ENCODE measurements at regions not wholly inside any gene's neighbourhood (a gene's known extent, or its start where the extent isn't known, plus 50 kb on each side); places are given as distances from the start of the nearest gene placed in this dataset.

DNA sequence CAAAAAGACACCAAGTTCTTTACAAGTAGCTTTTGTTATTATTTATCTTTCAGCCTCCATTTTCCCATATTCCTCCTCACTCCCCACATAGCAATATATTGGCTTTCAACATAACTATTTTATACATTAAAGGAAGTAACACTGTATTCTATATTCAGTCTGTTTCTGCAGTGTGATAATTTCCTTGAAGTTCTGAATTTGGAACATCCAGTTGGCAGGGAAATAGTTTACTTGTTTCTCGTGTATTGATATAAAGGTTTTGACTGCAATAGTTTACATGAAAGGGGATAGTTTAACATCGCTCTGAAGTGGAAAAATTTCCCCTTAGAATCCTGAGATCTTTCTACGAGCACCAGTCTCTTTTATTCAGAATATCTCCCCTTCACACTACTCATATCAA, 341.5 kb upstream of the ANO3 start:
- in situ Hi-C loops (cut with MboI; ENCODE audit: low pct_unique_long_range_greater_than_20kb, low sequenced_read_pairs) = no loop called here
- no peak for DNase-seq

- in situ Hi-C loops (cut with MboI; ENCODE audit: low pct_unique_long_range_greater_than_20kb, low sequenced_read_pairs) = no loop called here
- no peak for DNase-seq
Measured at GRCh38 chr11:25991476-25991875, 340.5 kb upstream of the ANO3 start.

DNA sequence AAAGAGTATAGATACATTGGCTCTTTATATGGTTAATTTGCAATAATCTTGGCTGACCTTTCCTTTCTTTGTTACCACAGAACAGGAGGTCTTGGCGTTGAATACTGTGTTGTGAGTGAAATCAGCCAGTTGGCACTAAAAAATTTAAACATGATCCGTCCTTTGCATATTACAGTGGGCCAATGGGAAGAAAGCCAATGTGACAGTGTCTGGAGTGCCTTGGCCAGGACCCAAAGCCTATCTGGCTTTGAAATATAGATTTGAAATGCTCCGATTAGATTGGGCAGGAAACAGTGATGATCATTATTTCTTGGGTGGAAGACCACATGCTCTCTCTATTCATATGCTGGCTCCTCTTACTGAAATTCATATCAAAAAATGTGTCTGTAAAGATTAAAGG, 339.6 kb upstream of the ANO3 start:
- DNase-seq = no peak
- in situ Hi-C loops (cut with MboI; ENCODE audit: low pct_unique_long_range_greater_than_20kb, low sequenced_read_pairs) = no loop called here

- no peak for DNase-seq
- in situ Hi-C loops (cut with MboI; ENCODE audit: low pct_unique_long_range_greater_than_20kb, low sequenced_read_pairs) = no loop called here
Measured at GRCh38 chr11:25993016-25993415, 338.9 kb upstream of the ANO3 start.

DNA sequence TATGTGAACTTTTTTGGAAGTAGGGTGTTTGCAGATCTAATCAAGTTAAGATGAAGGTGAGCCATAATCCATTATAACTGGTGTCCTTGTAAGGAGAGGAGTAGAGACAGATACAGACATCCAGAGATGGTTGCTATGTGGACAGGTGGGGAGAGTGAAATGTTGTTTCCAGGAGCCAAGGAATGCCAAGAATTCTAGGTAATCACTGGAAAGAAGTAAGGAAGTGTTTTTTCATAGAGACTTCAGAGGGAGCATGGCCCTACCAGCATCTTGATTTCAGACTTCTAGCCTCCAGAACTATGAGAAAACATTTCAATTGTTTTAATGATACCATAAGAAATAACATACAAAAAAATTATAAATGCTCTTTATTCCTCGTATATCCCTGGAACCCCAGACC, 320.5 kb upstream of the ANO3 start:
- in situ Hi-C loops (cut with MboI; ENCODE audit: low pct_unique_long_range_greater_than_20kb, low sequenced_read_pairs) = no loop called here
- DNase-seq = no peak

- DNase-seq = no peak
- in situ Hi-C loops (cut with MboI; ENCODE audit: low pct_unique_long_range_greater_than_20kb, low sequenced_read_pairs) = no loop called here
Measured at GRCh38 chr11:26014456-26015115, 317.3 kb upstream of the ANO3 start.

DNA sequence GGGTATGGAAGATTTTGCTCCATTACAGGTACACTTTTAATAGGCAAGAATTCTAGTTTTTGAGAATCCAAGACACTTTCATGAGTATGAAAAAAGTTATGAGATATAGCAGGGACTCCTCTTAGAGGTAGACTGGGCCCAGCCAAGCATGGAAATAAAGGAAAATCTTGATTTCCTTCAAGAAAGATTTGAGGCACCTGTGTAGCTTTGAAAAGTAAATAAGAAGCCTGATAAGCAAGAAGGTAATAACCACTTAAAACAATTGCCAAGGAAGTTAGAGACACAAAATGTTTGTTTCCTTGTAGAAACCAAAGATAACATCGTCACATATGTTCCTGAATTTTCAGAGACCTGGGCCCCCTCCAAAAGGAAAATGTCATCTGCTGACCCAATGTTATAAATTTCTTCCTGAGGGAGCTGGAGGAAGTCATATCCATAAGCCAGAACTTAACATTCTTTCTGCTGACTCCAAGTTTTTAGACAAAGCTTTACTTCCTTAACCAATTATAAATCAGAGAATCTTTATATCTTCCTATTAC, 314.5 kb upstream of the ANO3 start:
- in situ Hi-C loops (cut with MboI; ENCODE audit: low pct_unique_long_range_greater_than_20kb, low sequenced_read_pairs) = no loop called here
- no peak for DNase-seq

GRCh38 chr11:26017903-26018302, 314.0 kb upstream of the ANO3 start:
- no peak for DNase-seq

DNA sequence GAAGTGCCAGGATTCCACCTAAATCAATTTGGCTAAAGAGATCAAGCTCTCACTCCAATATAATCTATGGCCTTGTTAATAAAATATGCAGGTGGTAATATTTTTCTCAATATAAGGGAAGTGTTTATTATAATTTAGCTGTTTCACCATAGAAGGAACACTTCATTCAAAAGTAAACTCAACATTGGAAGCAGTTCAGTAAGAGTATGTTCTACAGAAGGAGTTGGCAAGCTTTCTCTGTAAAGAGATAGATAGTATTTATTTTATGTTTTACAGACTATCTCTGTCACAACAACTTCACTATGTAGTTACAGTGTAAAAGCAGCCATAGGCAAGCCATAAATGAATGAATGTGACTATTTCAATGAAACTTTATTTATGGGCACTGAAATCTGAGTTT, 313.6 kb upstream of the ANO3 start:
- no peak for DNase-seq
- in situ Hi-C loops (cut with MboI; ENCODE audit: low pct_unique_long_range_greater_than_20kb, low sequenced_read_pairs) = no loop called here

More at GRCh38 chr11:26017903-26018302, 314.0 kb upstream of the ANO3 start:
- in situ Hi-C loops (cut with MboI; ENCODE audit: low pct_unique_long_range_greater_than_20kb, low sequenced_read_pairs) = no loop called here

DNA sequence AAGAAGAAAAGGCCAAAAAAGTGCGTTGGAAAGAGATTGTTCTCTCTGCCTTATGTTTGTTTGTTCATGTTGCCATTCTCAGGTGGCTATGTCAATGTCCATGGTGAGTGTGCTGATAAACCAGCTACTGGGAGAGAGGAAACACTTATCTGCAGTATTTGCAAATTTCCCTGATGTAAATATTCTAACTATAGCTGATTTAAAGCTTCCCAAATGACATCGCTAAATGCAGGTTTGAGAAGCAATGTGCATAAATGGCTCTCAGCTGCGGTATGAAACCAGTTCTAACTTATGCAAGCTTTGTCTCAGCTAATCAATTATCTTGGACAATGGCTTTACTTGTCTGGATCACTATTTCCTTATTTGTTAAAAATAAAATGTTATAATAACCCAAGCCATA, 312.5 kb upstream of the ANO3 start:
- in situ Hi-C loops (cut with MboI; ENCODE audit: low pct_unique_long_range_greater_than_20kb, low sequenced_read_pairs) = no loop called here
- DNase-seq = no peak

- no peak for DNase-seq
- in situ Hi-C loops (cut with MboI; ENCODE audit: low pct_unique_long_range_greater_than_20kb, low sequenced_read_pairs) = no loop called here
Measured at GRCh38 chr11:26021017-26021416, 310.9 kb upstream of the ANO3 start.

- no peak for DNase-seq
- in situ Hi-C loops (cut with MboI; ENCODE audit: low pct_unique_long_range_greater_than_20kb, low sequenced_read_pairs) = no loop called here
Measured at GRCh38 chr11:26023057-26023456, 308.9 kb upstream of the ANO3 start.

DNA sequence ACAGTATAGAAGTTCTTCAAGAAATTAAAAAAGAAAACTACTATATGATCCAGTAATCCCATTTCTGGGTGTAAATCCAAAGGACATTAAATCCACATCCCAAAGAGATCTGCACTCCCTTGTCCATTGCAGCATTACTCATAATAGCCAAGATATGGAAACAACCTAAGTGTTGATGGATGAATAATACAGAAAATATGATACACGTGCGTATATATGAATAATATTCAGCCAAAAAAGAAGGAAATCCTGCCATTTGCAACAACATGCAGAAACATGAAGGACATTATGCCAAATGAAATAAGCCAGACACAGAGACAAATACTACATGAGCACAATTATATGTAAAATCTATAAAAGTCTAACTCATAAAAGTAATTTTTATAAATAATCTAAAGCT, 306.3 kb upstream of the ANO3 start:
- no peak for DNase-seq

DNA sequence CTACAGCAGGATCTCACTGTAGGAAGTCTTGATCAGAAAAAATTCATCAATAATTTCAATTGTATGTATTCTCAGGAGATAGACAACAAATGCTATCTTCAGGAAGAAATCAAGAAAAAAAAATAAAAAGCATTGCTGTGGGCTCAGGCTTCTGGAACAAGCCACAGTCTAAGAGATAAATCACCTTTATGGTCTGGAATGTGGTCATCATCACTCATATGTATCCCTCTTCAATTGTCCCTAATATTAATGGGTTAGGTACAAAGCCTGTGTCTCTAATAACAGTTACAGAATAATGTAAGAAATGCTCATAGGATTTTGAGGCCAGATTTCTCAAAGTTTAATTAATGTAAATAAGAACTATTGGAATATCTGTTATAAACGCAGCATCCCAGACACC, 305.9 kb upstream of the ANO3 start:
- DNase-seq = no peak
- in situ Hi-C loops (cut with MboI; ENCODE audit: low pct_unique_long_range_greater_than_20kb, low sequenced_read_pairs) = no loop called here

More for the DNA sequence above, 306.3 kb upstream of the ANO3 start:
- in situ Hi-C loops (cut with MboI; ENCODE audit: low pct_unique_long_range_greater_than_20kb, low sequenced_read_pairs) = no loop called here

DNA sequence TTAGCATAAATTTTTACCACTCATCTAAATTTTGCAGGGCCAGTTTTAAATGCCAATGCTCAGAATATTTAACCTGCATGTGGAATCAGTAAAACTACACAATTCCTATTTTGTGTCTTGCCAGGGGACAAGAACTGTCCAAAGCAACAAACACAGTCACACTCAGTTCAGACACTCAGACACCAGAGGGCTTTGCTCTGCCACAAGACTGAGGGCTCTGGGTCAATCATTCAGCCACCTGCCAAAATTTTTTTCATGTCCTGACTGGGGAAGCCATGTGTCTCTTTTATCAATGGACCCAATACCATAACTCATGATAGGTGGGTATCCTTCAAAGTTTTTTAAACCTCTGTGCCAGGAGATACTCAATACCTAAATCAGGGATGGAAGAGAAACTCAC, 304.0 kb upstream of the ANO3 start:
- DNase-seq = no peak
- in situ Hi-C loops (cut with MboI; ENCODE audit: low pct_unique_long_range_greater_than_20kb, low sequenced_read_pairs) = no loop called here

DNA sequence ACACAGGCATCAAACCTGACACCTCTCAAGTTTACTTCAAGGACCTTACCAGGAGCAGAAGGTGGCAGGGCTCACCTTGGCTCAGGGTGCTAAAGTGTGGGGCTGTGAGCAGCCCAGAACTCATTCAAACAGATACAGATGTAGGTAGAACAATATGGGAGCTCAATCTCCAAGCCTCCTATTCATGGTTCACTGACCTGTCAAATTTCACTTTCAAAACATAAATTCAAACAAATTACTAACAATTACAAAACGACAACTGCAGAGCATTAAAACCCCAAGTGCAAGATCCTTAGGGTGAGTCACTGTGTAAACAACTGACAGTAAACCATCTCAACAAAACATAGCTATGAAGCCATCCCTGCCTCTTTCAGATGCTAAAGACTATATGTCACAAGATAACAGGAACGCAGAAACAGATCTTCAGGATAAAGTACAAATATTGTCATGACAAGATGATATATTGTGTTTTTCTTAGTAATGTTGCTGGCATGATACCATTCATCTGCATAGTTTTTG, 303.5 kb upstream of the ANO3 start:
- no peak for DNase-seq
- in situ Hi-C loops (cut with MboI; ENCODE audit: low pct_unique_long_range_greater_than_20kb, low sequenced_read_pairs) = no loop called here

GRCh38 chr11:26030399-26030798, 301.5 kb upstream of the ANO3 start:
- DNase-seq = no peak
- in situ Hi-C loops (cut with MboI; ENCODE audit: low pct_unique_long_range_greater_than_20kb, low sequenced_read_pairs) = no loop called here

GRCh38 chr11:26032241-26032640, 299.7 kb upstream of the ANO3 start:
- no peak for DNase-seq
- in situ Hi-C loops (cut with MboI; ENCODE audit: low pct_unique_long_range_greater_than_20kb, low sequenced_read_pairs) = no loop called here

- in situ Hi-C loops (cut with MboI; ENCODE audit: low pct_unique_long_range_greater_than_20kb, low sequenced_read_pairs) = no loop called here
- no peak for DNase-seq
Measured at GRCh38 chr11:26035696-26036095, 296.2 kb upstream of the ANO3 start.

- DNase-seq = no peak
- in situ Hi-C loops (cut with MboI; ENCODE audit: low pct_unique_long_range_greater_than_20kb, low sequenced_read_pairs) = no loop called here
Measured at GRCh38 chr11:26037716-26038115, 294.2 kb upstream of the ANO3 start.

GRCh38 chr11:26040339-26040738, 291.6 kb upstream of the ANO3 start:
- DNase-seq = no peak

More at GRCh38 chr11:26040339-26040738, 291.6 kb upstream of the ANO3 start:
- in situ Hi-C loops (cut with MboI; ENCODE audit: low pct_unique_long_range_greater_than_20kb, low sequenced_read_pairs) = no loop called here
